ENCODE measurements at regions not wholly inside any gene's neighbourhood (a gene's known extent, or its start where the extent isn't known, plus 50 kb on each side); places are given as distances from the start of the nearest gene placed in this dataset.

DNA sequence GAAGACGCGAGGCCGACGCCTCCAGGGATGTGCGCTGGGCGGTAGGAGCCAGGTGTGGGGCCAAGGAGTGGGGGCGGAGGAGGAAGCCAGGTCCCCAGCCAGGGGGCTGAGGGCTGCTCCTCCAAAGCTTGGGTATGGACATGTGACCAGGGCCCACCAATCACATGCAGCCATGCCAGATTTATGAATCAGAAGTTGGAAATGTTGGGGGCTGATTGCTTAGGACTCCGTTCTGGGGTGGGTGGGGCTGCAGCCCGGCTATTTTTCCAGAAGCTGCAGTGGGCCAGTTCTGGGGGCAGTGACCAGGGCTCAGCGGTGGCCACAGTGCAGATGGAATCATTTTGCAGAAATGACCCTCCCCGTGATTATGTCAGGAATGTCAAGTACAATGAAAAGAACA, 96.0 kb downstream of the CEBPB start:
- TF ChIP-seq, protein P1, sequence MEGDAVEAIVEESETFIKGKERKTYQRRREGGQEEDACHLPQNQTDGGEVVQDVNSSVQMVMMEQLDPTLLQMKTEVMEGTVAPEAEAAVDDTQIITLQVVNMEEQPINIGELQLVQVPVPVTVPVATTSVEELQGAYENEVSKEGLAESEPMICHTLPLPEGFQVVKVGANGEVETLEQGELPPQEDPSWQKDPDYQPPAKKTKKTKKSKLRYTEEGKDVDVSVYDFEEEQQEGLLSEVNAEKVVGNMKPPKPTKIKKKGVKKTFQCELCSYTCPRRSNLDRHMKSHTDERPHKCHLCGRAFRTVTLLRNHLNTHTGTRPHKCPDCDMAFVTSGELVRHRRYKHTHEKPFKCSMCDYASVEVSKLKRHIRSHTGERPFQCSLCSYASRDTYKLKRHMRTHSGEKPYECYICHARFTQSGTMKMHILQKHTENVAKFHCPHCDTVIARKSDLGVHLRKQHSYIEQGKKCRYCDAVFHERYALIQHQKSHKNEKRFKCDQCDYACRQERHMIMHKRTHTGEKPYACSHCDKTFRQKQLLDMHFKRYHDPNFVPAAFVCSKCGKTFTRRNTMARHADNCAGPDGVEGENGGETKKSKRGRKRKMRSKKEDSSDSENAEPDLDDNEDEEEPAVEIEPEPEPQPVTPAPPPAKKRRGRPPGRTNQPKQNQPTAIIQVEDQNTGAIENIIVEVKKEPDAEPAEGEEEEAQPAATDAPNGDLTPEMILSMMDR (IDR thresholded peaks at IDR 0.05 in 4 of 5, conservative IDR thresholded peaks at IDR 0.05 in 1 of 5): no peak
- TF ChIP-seq POLR2A (IDR thresholded peaks at IDR 0.05): peak in 1 of 2 donors; percentile 15

Measured in gastrocnemius medialis (tissue), 4 donors.